B cell (primary cell): ENCODE measurements at regions not wholly inside any gene's neighbourhood (a gene's known extent, or its start where the extent isn't known, plus 50 kb on each side); places are given as distances from the start of the nearest gene placed in this dataset.

Source experiments
- ATAC-seq: fragments of 200-7000 bp; cut with Tn5 transposase; one replicate; pipeline ENCODE4 v1.10.0; 2021; ENCODE audit warnings: low read depth, mild to moderate bottlenecking, moderate number of reproducible peaks, moderate library complexity
- CTCF ChIA-PET: fragments of 350-600 bp; sonication (Branson Sonifier 250); formaldehyde crosslinking; loops from one replicate; lab custom pipeline; 2021; ENCODE audit warnings: antibody characterized with exemption, inconsistent platforms; lab: Charles Lee
- POLR2A ChIA-PET: fragments of 350-600 bp; sonication (Branson Sonifier 250); formaldehyde crosslinking; loops from one replicate; lab custom pipeline; 2021; ENCODE audit warnings: antibody characterized with exemption; lab: Charles Lee
- DNase-seq: peaks from one replicate; pipeline ENCODE4 v3.0.0; 2013
- H2AFZ ChIP-seq: 2 replicates; pipeline ENCODE4 v1.6.1; 2012; ENCODE audit warnings: mild to moderate bottlenecking, low read depth, low read length; ENCODE audit not compliant: insufficient read depth, poor library complexity, severe bottlenecking
- H3K27ac ChIP-seq, 2 donors: 1 replicate in 1 of 2; 2 replicates in 1 of 2; pipeline ENCODE4 v1.5.1; 2012 to 2013; ENCODE audit warnings: low read length in 2 of 2, mild to moderate bottlenecking in 2 of 2, moderate library complexity in 1 of 2
- H3K27me3 ChIP-seq, 4 experiments: fragments of 200-600 bp in 1 of 4; sonication (generic) in 1 of 4; replicated peaks in 1 of 4; 1 replicate in 2 of 4; 2 replicates in 2 of 4; pipeline versions ENCODE4 v1.6.1 to v1.7.0; 2013 to 2016; ENCODE audit warnings: low read length in 3 of 4, mild to moderate bottlenecking in 2 of 4, mixed read lengths in 1 of 4, moderate library complexity in 1 of 4; ENCODE audit not compliant: insufficient read depth in 4 of 4, control insufficient read depth in 3 of 4; ENCODE audit errors: control extremely low read depth in 1 of 4
- H3K36me3 ChIP-seq, 2 experiments: replicated peaks in 1 of 2; 1 replicate in 1 of 2; 2 replicates in 1 of 2; pipeline versions ENCODE4 v1.6.1 to v1.7.1; 2013; ENCODE audit warnings: low read length in 1 of 2; ENCODE audit not compliant: insufficient read depth in 2 of 2, control insufficient read depth in 1 of 2; ENCODE audit errors: control extremely low read depth in 1 of 2, extremely low read depth in 1 of 2
- H3K4me1 ChIP-seq, 2 donors: fragments of 200-600 bp in 1 of 2; sonication (generic) in 1 of 2; 1 replicate in 1 of 2; 2 replicates in 1 of 2; pipeline versions ENCODE4 v1.5.1 to v1.6.1; 2013 to 2017; ENCODE audit warnings: low read length in 2 of 2; ENCODE audit not compliant: control insufficient read depth in 2 of 2, insufficient read depth in 2 of 2
- H3K4me2 ChIP-seq: replicated peaks from 2 replicates; pipeline ENCODE3; 2012; ENCODE audit warnings: mild to moderate bottlenecking, low read depth, low read length; ENCODE audit not compliant: poor library complexity, severe bottlenecking
- H3K4me3 ChIP-seq, 5 experiments: fragments of 200-600 bp in 1 of 5; sonication (generic) in 1 of 5; 1 replicate in 3 of 5; 2 replicates in 2 of 5; pipeline versions ENCODE4 v1.5.1 to v1.7.0; 2011 to 2016; ENCODE audit warnings: low read length in 4 of 5, mild to moderate bottlenecking in 4 of 5, low read depth in 2 of 5, control low read depth in 1 of 5, moderate library complexity in 1 of 5; ENCODE audit not compliant: insufficient read depth in 1 of 5; ENCODE audit errors: control extremely low read depth in 1 of 5, extremely low read depth in 1 of 5
- H3K79me2 ChIP-seq: fragments of 200-600 bp; sonication (generic); one replicate; pipeline ENCODE4 v1.6.0; 2016; ENCODE audit warnings: low read length; ENCODE audit not compliant: control insufficient read depth, insufficient read depth
- H3K9ac ChIP-seq: fragments of 200-600 bp; sonication (generic); 2 replicates; pipeline ENCODE4 v1.6.1; 2017; ENCODE audit warnings: mild to moderate bottlenecking, low read length, moderate library complexity
- H3K9me3 ChIP-seq, 3 donors: one replicate each; pipeline versions ENCODE4 v1.6.1 to v1.7.1; 2013; ENCODE audit warnings: low read length in 2 of 3; ENCODE audit not compliant: control insufficient read depth in 2 of 3, insufficient read depth in 1 of 3; ENCODE audit errors: control extremely low read depth in 1 of 3
- H4K20me1 ChIP-seq: 2 replicates; pipeline ENCODE4 v1.6.0; 2012; ENCODE audit warnings: mild to moderate bottlenecking, low read length; ENCODE audit not compliant: insufficient read depth, control insufficient read depth, poor library complexity, severe bottlenecking
- H3K27ac Mint-ChIP-seq: one replicate; pipeline ENCODE4 v1.8.0; 2021; ENCODE audit warnings: mixed read lengths
- H3K27me3 Mint-ChIP-seq: one replicate; pipeline ENCODE4 v1.8.0; 2021; ENCODE audit warnings: mixed read lengths
- H3K4me1 Mint-ChIP-seq: one replicate; pipeline ENCODE4 v1.8.0; 2021; ENCODE audit warnings: mixed read lengths
- H3K4me3 Mint-ChIP-seq: one replicate; pipeline ENCODE4 v1.8.0; 2021; ENCODE audit warnings: mixed read lengths
- H3K9me3 Mint-ChIP-seq: one replicate; pipeline ENCODE4 v1.8.0; 2022; ENCODE audit warnings: mixed read lengths; ENCODE audit not compliant: insufficient read depth
- CTCF ChIP-seq: fragments of 200-600 bp; IDR thresholded peaks from one replicate; pipeline ENCODE4 v1.8.0; 2022; ENCODE audit warnings: antibody characterized with exemption, mild to moderate bottlenecking
- EZH2 ChIP-seq: IDR thresholded peaks from 2 replicates; pipeline ENCODE4 v1.6.1; 2012; ENCODE audit warnings: borderline replicate concordance, low read depth, mild to moderate bottlenecking, moderate library complexity, low read length; ENCODE audit not compliant: insufficient read depth, poor library complexity, severe bottlenecking
- WGBS: methylation state at CpG from one replicate; pipeline ENCODE4 v1.1.5; 2013; ENCODE audit warnings: missing lambda C conversion rate; ENCODE audit not compliant: insufficient coverage; 5-methylcytosine and 5-hydroxymethylcytosine counted together
- intact Hi-C: fragments of 100-400 bp; cut with micrococcal nuclease; formaldehyde crosslinking; loops from one replicate; pipeline ENCODE4 v1.10.0; 2022

GRCh38 chr3:187516446-187517185, 148.4 kb downstream of the RTP4 start:
- H3K27ac ChIP-seq: no peak overlapping the region
- peaks cover 3% of the 10 kb centered on the region for H3K27me3 Mint-ChIP-seq
- H3K79me2 ChIP-seq: no peaks in the 10 kb centered on the region
- no peaks in the 10 kb centered on the region for H3K27me3 ChIP-seq
- H3K4me1 Mint-ChIP-seq: peaks cover 17% of the 10 kb centered on the region
- no peak overlapping the region for H2AFZ ChIP-seq
- intact Hi-C loops: no loop called here
- no peak overlapping the region for H3K27ac Mint-ChIP-seq
- 76% methylated on average over 3 of the region's 8 CpGs for WGBS
- H3K4me1 ChIP-seq: peaks cover 16% of the 10 kb centered on the region in 2 donors
- no peak overlapping the region for H3K9ac ChIP-seq
- H3K36me3 ChIP-seq: no peaks in the 10 kb centered on the region
- ChIA-PET POLR2A (no interaction called here), CTCF (no interaction called here)
- H3K9me3 Mint-ChIP-seq: no peaks in the 10 kb centered on the region
- H3K4me2 ChIP-seq: no peak overlapping the region
- DNase-seq (no peak), ATAC-seq (no peak)
- H3K4me3 Mint-ChIP-seq: no peak overlapping the region
- H4K20me1 ChIP-seq: no peaks in the 10 kb centered on the region
- H3K9me3 ChIP-seq: peaks cover 0 to 10% (median 8%) of the 10 kb centered on the region in 3 donors
- H3K4me3 ChIP-seq: no peak overlapping the region
- TF ChIP-seq CTCF (no peak), EZH2 (no peak)

- no peaks in the 10 kb centered on the region for H3K36me3 ChIP-seq
- intact Hi-C loops: no loop called here
- H3K9me3 ChIP-seq: peaks cover 0 to 8% (median 5%) of the 10 kb centered on the region in 3 donors
- Mint-ChIP-seq H3K27me3 (peaks cover 33% of the 10 kb centered on the region), H3K27ac (no peak overlapping the region), H3K4me3 (no peak overlapping the region), H3K9me3 (no peaks in the 10 kb centered on the region), H3K4me1 (no peaks in the 10 kb centered on the region)
- CTCF ChIA-PET: no interaction called here
- H3K9ac ChIP-seq: no peak overlapping the region
- H3K79me2 ChIP-seq: no peaks in the 10 kb centered on the region
- H3K4me3 ChIP-seq: no peak overlapping the region
- POLR2A ChIA-PET: no interaction called here
- no peaks in the 10 kb centered on the region for H3K4me1 ChIP-seq
- WGBS: 90% methylated on average over 2 of the region's 5 CpGs
- DNase-seq (no peak), ATAC-seq (no peak)
- peaks cover 0 to 4% (median 0%) of the 10 kb centered on the region in 4 experiments for H3K27me3 ChIP-seq
- H3K4me2 ChIP-seq: no peak overlapping the region
- no peak overlapping the region for H3K27ac ChIP-seq
- no peaks in the 10 kb centered on the region for H4K20me1 ChIP-seq
- H2AFZ ChIP-seq: no peak overlapping the region
- no peak for TF ChIP-seq CTCF
- TF ChIP-seq EZH2: no peak
Measured at GRCh38 chr3:187507905-187508304, 139.7 kb downstream of the RTP4 start.
